ENCODE measurements at regions not wholly inside any gene's neighbourhood (a gene's known extent, or its start where the extent isn't known, plus 50 kb on each side); places are given as distances from the start of the nearest gene placed in this dataset.

DNA sequence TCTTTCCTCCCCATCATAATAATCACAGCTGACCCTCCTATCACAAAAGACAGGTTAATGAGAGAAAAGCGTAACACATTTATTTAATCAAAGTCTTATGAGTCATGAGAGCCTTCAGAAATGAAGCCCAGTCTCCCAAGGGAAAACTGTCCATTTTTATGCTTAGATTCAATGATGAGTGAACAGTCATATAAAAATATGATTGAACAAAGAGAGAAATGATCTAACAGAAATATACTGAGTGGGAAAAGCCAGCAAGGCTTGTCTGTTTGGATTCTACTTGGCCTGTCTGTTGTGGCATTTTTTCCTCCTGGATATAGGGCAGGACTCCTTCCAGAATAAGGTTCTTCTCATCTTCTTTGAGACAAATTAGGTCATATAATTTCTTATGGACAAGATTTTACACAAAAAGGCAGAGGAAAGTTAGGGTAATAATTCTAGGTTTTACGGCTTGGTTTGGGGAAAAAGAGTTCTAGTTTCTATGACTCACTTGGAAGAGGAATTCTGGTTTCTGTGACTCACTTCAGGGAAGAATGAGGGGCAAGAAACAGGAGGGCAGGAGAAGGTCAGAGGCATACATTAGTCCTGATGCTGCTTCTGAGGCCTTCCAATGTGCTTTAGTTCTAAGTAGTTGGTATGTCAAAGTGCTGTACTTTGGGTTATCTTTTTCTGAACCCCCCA lies 534.2 kb downstream of the ZIC1 start:
- no peak for DNase-seq

DNA sequence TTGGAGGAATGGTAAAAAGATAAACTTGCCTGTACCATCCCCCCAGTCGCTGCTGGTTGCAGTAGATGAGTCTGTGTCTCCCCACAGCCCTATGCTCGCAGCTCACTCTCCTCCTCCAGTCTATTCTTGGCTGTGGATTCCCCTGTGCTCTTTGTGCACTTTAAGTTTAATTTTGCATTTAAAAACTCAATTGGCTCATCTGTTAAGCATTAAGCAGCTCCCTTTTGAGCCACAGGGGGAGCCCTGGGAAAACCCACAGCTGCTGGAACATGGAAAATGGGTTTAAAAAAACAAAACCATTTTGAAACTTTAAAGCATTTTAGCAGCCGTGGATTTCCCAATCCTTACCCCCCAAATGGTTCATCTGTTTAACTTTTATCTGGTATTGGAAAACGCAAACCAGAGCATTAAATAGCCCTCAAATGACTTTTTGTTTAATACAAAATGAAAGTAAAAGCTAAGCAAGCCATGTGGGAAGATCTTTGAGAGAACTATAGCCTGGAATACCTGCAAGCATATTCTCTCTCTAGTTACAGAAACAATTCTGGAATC lies 536.9 kb downstream of the ZIC1 start:
- DNase-seq: no peak

DNA sequence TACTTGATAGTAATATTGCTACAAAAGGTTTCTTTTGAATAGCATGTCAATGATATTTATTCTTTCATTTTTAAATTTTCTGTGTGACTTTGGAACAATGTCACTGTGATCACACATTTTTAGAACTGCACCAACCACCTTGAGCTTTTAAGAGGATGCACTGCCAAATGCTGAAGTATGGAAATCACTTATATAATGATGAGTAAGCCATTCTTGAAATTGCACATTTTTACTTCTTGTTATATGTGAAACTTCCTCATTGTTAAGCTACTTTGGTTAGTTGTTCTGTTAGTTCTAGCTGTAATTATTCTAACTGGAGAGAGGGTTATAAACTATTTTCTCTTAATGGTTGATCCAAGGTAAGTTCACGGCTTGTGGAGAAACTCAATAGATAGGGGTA lies 547.5 kb downstream of the ZIC1 start:
- no peak for DNase-seq

DNA sequence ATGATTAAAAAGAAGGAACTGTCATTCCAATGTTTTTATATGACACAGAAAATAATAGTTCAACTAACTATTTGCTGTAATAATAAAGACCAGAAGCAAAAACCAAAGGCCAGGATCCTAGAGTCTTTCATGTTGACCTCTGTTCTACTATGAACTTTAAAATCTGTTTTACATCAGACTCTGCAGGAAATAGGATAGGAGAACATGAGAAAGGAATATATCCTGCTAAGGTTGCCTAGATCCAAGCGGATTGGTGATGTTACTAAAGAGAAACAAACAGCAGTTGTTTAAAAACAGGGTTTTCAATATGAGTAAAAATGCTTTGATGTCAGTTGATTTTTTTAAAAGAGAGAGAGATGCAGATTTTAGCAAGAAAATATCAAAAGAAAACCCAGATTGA lies 549.6 kb downstream of the ZIC1 start:
- DNase-seq: no peak

GRCh38 chr3:147960786-147961185 lies 551.6 kb downstream of the ZIC1 start:
- DNase-seq: no peak

GRCh38 chr3:147962408-147963164 lies 553.4 kb downstream of the ZIC1 start:
- DNase-seq: no peak

- no peak for DNase-seq
Measured at GRCh38 chr3:147963711-147964110, 554.5 kb downstream of the ZIC1 start.

DNA sequence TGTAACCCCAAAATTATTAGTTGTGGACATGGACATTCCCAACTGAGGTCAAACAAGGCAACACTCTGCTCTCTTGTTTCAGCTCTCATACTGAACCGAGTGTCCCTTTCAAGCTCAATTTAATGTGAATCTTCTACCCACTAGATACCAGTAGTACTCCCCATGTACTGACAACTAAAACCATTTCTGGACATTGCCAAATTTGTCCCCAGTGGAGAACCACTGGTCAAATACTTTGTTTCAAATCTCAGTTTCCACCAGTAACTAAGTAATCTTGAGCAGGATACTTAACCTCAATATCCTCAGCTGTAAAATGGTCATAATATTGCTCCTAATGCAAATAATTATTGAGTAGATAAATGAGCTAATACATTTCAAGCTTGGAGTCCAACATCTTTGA lies 566.0 kb downstream of the ZIC1 start:
- DNase-seq: no peak

DNA sequence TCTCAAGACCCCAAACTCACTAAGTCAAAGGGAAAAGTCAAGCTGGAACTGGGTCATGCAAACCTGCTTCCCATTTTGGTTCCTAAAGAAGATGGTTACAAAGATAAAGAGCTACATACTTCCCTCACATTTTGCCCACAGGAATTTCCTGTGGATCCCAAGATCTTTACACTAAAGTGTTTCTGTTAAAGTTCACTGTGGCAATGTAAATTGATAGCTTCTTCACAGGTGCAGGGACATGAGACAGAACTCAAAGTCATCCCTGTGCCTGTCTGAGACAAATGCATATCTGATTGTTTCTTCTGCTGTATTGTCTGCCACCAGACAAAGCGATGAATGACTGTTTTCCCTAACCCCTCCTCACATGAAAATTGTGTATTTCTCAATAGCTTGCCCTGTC lies 567.8 kb downstream of the ZIC1 start:
- no peak for DNase-seq

DNA sequence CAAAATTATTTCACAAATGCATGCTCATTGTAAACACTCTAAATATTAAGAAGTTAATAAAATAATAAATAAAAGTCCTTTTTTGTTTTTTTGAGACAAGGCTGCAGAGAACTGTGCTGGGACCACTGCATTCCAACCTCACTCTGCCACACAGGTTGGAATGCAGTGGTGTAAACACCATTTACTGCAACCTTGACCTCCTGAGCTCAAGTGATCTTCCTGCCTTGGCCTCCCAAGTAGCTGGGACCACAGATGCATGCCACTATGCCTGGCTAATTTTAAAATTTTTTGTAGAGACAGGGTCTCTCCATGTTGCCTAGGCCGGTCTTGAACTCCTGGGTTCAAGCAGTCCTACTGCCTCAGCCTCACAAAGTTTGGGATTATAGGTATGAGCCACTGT lies 578.4 kb downstream of the ZIC1 start:
- no peak for DNase-seq

DNA sequence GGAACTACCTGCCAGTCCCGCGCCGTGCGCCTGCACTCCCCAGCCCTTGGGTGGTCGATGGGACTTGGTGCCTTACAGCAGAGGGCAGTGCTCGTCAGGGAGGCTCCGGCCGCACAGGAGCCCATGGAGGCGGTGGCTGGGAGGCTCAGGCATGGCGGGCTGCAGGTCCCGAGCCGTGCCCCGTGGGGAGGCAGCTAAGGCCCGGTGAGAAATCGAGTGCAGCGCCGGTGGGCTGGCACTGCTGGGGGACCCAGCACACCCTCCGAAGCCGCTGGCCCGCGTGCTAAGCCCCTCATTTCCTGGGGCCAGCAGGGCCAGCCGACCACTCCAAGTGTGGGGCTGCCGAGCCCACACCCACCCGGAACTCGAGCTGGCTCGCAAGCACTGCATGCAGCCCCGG lies 580.2 kb downstream of the ZIC1 start:
- DNase-seq: no peak

DNA sequence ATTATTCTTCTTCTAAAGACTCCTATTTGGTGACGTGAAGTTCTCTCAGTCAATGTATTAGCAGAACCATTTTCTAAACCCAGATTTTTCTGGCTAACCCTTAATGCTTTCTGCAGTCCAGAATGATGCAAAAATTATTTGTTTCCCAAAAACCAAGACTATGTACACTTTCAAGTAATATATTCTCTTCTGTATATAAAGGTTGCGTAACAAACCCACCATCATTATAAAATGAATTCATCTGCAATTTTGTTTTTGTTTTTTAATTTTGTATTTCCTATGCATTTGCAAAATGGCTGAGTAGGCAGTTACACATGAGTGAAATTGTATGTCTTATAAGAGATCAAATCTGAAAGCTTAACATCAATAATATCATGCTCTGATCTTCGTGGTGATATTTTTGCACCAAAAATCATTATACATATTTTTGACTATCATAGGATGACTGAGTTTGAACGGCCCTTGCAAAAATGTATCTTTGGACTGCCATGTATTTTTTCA lies 593.6 kb downstream of the ZIC1 start:
- DNase-seq: no peak

DNA sequence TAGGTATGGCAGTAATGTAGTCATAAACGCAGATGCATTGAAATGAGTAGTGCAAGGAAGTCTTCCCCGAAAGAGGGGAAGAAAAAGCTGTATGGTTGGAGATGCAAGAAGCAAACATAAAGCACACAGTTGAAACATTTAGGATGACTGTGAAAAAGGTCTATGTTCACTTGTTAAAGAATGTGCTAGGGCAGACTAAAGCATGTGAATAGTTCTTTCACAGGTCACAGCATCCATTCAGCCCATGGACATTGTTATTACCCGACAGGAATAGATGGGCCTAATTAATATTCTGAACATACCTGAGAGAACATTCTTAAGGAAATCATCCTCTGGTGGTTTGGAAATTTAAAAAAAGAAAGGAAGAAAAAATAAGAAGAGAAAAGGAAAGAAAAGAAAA lies 595.2 kb downstream of the ZIC1 start:
- DNase-seq: no peak

GRCh38 chr3:148005456-148005855 lies 596.3 kb downstream of the ZIC1 start:
- DNase-seq: no peak

- DNase-seq: no peak
Measured at GRCh38 chr3:148006508-148006907, 597.3 kb downstream of the ZIC1 start.

- no peak for DNase-seq
Measured at GRCh38 chr3:148008591-148008990, 599.4 kb downstream of the ZIC1 start.

- no peak for DNase-seq
Measured at GRCh38 chr3:148020861-148021260, 611.7 kb downstream of the ZIC1 start.

DNA sequence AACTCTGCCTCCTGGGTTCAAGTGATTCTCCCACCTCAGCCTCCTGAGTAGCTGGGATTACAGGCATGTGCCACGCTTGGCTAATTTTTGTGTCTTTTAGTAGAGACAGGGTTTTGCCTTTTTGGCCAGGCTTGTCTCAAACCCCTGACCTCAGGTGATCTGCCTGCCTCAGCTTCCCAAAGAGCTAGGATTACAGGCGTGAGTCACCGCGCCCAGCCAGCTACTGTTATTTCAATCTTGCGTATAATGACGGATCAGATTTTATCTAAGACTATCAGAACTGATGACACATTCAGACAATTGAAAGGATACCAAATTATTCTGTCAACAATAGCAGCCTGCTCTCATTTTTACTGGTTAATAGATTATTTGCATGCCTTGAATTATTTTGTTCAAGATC lies 612.2 kb downstream of the ZIC1 start:
- DNase-seq: no peak

DNA sequence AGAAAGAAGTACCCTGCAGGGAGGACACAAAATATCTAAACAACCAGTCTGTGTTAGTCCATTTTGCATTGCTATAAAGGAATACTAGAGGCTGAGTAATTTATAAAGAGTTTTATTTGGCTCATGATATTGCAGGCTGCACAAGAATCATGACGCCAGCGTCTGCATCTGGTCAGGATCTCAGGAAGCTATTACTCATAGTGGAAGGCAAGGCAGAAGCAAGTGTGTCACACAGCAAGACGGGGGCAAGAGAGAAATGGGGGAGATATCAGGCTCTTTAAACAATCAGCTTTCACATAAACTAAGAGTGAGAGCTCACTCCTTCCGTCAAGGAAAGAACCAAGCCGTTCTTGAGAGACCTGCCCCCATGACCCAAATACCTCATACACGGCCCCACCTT lies 614.8 kb downstream of the ZIC1 start:
- no peak for DNase-seq

- no peak for DNase-seq
Measured at GRCh38 chr3:148026009-148026588, 616.9 kb downstream of the ZIC1 start.

- no peak for DNase-seq
Measured at GRCh38 chr3:148030975-148031374, 621.8 kb downstream of the ZIC1 start.

GRCh38 chr3:148034353-148034752 lies 625.2 kb downstream of the ZIC1 start:
- no peak for DNase-seq

- DNase-seq: no peak
Measured at GRCh38 chr3:148036331-148036876, 627.2 kb downstream of the ZIC1 start.

Data from activated T-cell treated with anti-CD3 and anti-CD28 coated beads, Interleukin-2, amount 50 U/mL, for 48 hours (primary cell).